ENCODE measurements at regions not wholly inside any gene's neighbourhood (a gene's known extent, or its start where the extent isn't known, plus 50 kb on each side); places are given as distances from the start of the nearest gene placed in this dataset.
"Not testable (repeated sequence)": the region's sequence is repeated elsewhere in the genome, so short reads cannot be mapped to it uniquely, and the experiment has no call there.

GRCh38 chr3:128543570-128544174 lies 50.7 kb upstream of the GATA2 start:
- WGBS, 2 donors (ENCODE audit: extremely low coverage in 2 of 2, insufficient read length in 2 of 2, insufficient replicate concordance in 1 of 2): no CpG with 5 or more reads among the region's 6 CpGs
- H2BK5ac ChIP-seq (ENCODE audit: low read length); H3K4me3 ChIP-seq (ENCODE audit: low read length in 2 of 2); H2BK12ac ChIP-seq (ENCODE audit: low read length); H3K23ac ChIP-seq (ENCODE audit: low read depth, low read length, poor library complexity); H4K8ac ChIP-seq (ENCODE audit: low read depth, low read length); H3K36me3 ChIP-seq (replicated peaks in 1 of 2; ENCODE audit: control insufficient read depth in 2 of 2, insufficient read depth in 2 of 2, low read length in 2 of 2); H3K27ac ChIP-seq (replicated peaks; ENCODE audit: low read length); H3K27me3 ChIP-seq (ENCODE audit: control insufficient read depth in 3 of 3, insufficient read depth in 3 of 3, low read depth in 1 of 3, low read length in 3 of 3); H3K4me1 ChIP-seq (ENCODE audit: control insufficient read depth in 2 of 2, insufficient read depth in 1 of 2, low read depth in 1 of 2, low read length in 2 of 2); H3K18ac ChIP-seq (ENCODE audit: low read length); H3K9ac ChIP-seq (ENCODE audit: low read depth, low read length, poor library complexity); H3K4ac ChIP-seq (ENCODE audit: low read length); H2BK15ac ChIP-seq (ENCODE audit: low read length); H3K9me3 ChIP-seq (replicated peaks in 1 of 2; ENCODE audit: control insufficient read depth in 2 of 2, insufficient read depth in 1 of 2, low read depth in 1 of 2, low read length in 2 of 2); H2AK5ac ChIP-seq (ENCODE audit: low read depth, low read length); H3K4me2 ChIP-seq (ENCODE audit: insufficient read depth, low read length, poor library complexity, severe bottlenecking); H2BK120ac ChIP-seq (ENCODE audit: low read depth, low read length); DNase-seq (ENCODE audit: low spot score); H4K91ac ChIP-seq (ENCODE audit: low read depth, low read length, poor library complexity); H3K14ac ChIP-seq (ENCODE audit: low read length); H2AFZ ChIP-seq (ENCODE audit: low read length); H3K79me1 ChIP-seq (ENCODE audit: low read depth, low read length): not testable (repeated sequence)

All from neuronal stem cell (in vitro differentiated cells).